ENCODE measurements at regions not wholly inside any gene's neighbourhood (a gene's known extent, or its start where the extent isn't known, plus 50 kb on each side); places are given as distances from the start of the nearest gene placed in this dataset.

- TF ChIP-seq CTCF (conservative IDR thresholded peaks at IDR 0.05; ENCODE audit: low read depth in 2 of 2) (no peak), JUNB (IDR thresholded peaks at IDR 0.05; ENCODE audit: unreplicated experiment) (no peak), ZNF331 (CRISPR knock-in tag; IDR thresholded peaks at IDR 0.05; ENCODE audit: low read depth) (no peak), EZH2 (IDR thresholded peaks at IDR 0.05; ENCODE audit: low read depth, unreplicated experiment) (no peak), REST (IDR thresholded peaks at IDR 0.05; ENCODE audit: unreplicated experiment) (no peak), EZH2phosphoT487 (IDR thresholded peaks at IDR 0.05; ENCODE audit: unreplicated experiment) (no peak), POLR2AphosphoS5 (IDR thresholded peaks at IDR 0.05; ENCODE audit: low read depth) (no peak), ETS1 (IDR thresholded peaks at IDR 0.05) (no peak), ZNF114 (CRISPR knock-in tag; IDR thresholded peaks at IDR 0.05) (no peak)
Observed at GRCh38 chr13:97621025-97621424, 187.1 kb downstream of the RAP2A start.
